DMS79 (cell line): ENCODE measurements at regions not wholly inside any gene's neighbourhood (a gene's known extent, or its start where the extent isn't known, plus 50 kb on each side); places are given as distances from the start of the nearest gene placed in this dataset.

Experiments used
- DNase-seq: peaks from one replicate; lab custom pipeline; 2025; lab: John Stamatoyannopoulos, UW

GRCh38 chr6:21426841-21427490 is 166.6 kb upstream of the SOX4 start:
- no peak for DNase-seq

- DNase-seq: no peak
Observed at GRCh38 chr6:21429291-21429690, 164.3 kb upstream of the SOX4 start.

GRCh38 chr6:21431526-21431925 is 162.0 kb upstream of the SOX4 start:
- no peak for DNase-seq

GRCh38 chr6:21436625-21437024 is 156.9 kb upstream of the SOX4 start:
- no peak for DNase-seq

GRCh38 chr6:21437581-21437980 is 156.0 kb upstream of the SOX4 start:
- DNase-seq: no peak

GRCh38 chr6:21438237-21438985 is 155.1 kb upstream of the SOX4 start:
- DNase-seq: no peak

GRCh38 chr6:21438986-21439352 is 154.6 kb upstream of the SOX4 start:
- DNase-seq: no peak

- no peak for DNase-seq
Observed at GRCh38 chr6:21441386-21441785, 152.2 kb upstream of the SOX4 start.

GRCh38 chr6:21442874-21443273 is 150.7 kb upstream of the SOX4 start:
- no peak for DNase-seq

GRCh38 chr6:21444711-21445260 is 148.8 kb upstream of the SOX4 start:
- no peak for DNase-seq

GRCh38 chr6:21447987-21448386 is 145.6 kb upstream of the SOX4 start:
- DNase-seq: no peak

GRCh38 chr6:21448485-21449109 is 145.0 kb upstream of the SOX4 start:
- DNase-seq: no peak

GRCh38 chr6:21450149-21450548 is 143.4 kb upstream of the SOX4 start:
- no peak for DNase-seq

- DNase-seq: no peak
Observed at GRCh38 chr6:21450628-21451027, 142.9 kb upstream of the SOX4 start.

GRCh38 chr6:21451546-21452013 is 142.0 kb upstream of the SOX4 start:
- no peak for DNase-seq

- DNase-seq: no peak
Observed at GRCh38 chr6:21454262-21454661, 139.3 kb upstream of the SOX4 start.

- DNase-seq: peak; percentile 76
Observed at GRCh38 chr6:21455071-21455470, 138.5 kb upstream of the SOX4 start.

- DNase-seq: no peak
Observed at GRCh38 chr6:21457647-21458046, 135.9 kb upstream of the SOX4 start.

GRCh38 chr6:21459641-21460040 is 133.9 kb upstream of the SOX4 start:
- DNase-seq: no peak

- no peak for DNase-seq
Observed at GRCh38 chr6:21461844-21462518, 131.6 kb upstream of the SOX4 start.

GRCh38 chr6:21462519-21462852 is 131.1 kb upstream of the SOX4 start:
- no peak for DNase-seq

GRCh38 chr6:21467091-21467490 is 126.5 kb upstream of the SOX4 start:
- DNase-seq: no peak

GRCh38 chr6:21468461-21468860 is 125.1 kb upstream of the SOX4 start:
- DNase-seq: no peak
